Upper lobe of right lung (tissue), 1 donor: ENCODE measurements at regions not wholly inside any gene's neighbourhood (a gene's known extent, or its start where the extent isn't known, plus 50 kb on each side); places are given as distances from the start of the nearest gene placed in this dataset.

Source experiments
- ATAC-seq: fragments of 200-7000 bp; cut with Tn5 transposase; one replicate; pipeline ENCODE4 v1.9.1; 2020; ENCODE audit warnings: mild to moderate bottlenecking, moderate library complexity
- DNase-seq: peaks from one replicate; pipeline ENCODE4 v3.0.0-alpha.2; 2020
- H3K27ac ChIP-seq: fragments of 200-600 bp; one replicate; pipeline ENCODE4 v1.8.0; 2022
- H3K27me3 ChIP-seq: fragments of 200-600 bp; one replicate; pipeline ENCODE4 v1.8.0; 2022; ENCODE audit warnings: mild to moderate bottlenecking
- H3K36me3 ChIP-seq: fragments of 200-600 bp; one replicate; pipeline ENCODE4 v1.8.0; 2022
- H3K4me1 ChIP-seq: fragments of 200-600 bp; one replicate; pipeline ENCODE4 v1.8.0; 2022
- H3K4me3 ChIP-seq: fragments of 200-600 bp; one replicate; pipeline ENCODE4 v1.8.0; 2022; ENCODE audit warnings: mild to moderate bottlenecking
- H3K9me3 ChIP-seq: fragments of 200-600 bp; one replicate; pipeline ENCODE4 v1.8.0; 2022
- CTCF ChIP-seq: fragments of 200-600 bp; IDR thresholded peaks from one replicate; pipeline ENCODE4 v1.8.0; 2022; ENCODE audit warnings: antibody characterized with exemption
- intact Hi-C: fragments of 100-400 bp; cut with DNase I; formaldehyde crosslinking; loops from one replicate; pipeline ENCODE4 v1.11.0; 2022
- donor health status: DM: no; HTN: yes; CAD: no; lungs with severe emphysema.

DNA sequence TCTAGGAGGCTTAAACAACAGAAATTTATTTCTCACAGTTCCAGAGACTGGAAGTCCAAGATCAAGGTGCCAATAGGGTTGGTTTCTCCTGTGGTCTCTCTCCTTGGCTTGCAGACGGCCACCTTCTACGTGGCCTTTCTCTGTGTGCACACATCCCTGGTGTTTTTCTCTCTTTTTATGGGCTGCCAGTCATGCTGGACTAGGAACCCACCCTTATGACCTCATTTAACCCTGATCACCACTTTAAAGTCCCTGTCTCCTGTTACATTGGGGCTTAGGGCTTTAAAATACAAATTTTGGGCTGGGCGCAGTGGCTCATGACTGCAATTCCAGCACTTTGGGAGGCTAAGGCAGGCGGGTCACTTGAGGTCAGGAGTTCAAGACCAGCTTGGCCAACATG is 157.1 kb downstream of the TLE1 start:
- Histone ChIP-seq H3K36me3 (no peaks in the 10 kb centered on the region), H3K4me1 (no peaks in the 10 kb centered on the region), H3K27ac (no peak overlapping the region), H3K4me3 (no peak overlapping the region), H3K27me3 (no peaks in the 10 kb centered on the region), H3K9me3 (no peaks in the 10 kb centered on the region)
- DNase-seq (no peak), ATAC-seq (no peak)
- intact Hi-C loops, result no loop called here
- no peak for TF ChIP-seq CTCF

- Histone ChIP-seq H3K27me3 (no peaks in the 10 kb centered on the region), H3K27ac (no peak overlapping the region), H3K36me3 (no peaks in the 10 kb centered on the region), H3K4me3 (no peak overlapping the region), H3K9me3 (no peaks in the 10 kb centered on the region), H3K4me1 (no peaks in the 10 kb centered on the region)
- intact Hi-C loops, result no loop called here
- TF ChIP-seq CTCF, result no peak
- no peak for ATAC-seq
- no peak for DNase-seq
These were observed 157.8 kb downstream of the TLE1 start for GRCh38 chr9:81531511-81531910.

DNA sequence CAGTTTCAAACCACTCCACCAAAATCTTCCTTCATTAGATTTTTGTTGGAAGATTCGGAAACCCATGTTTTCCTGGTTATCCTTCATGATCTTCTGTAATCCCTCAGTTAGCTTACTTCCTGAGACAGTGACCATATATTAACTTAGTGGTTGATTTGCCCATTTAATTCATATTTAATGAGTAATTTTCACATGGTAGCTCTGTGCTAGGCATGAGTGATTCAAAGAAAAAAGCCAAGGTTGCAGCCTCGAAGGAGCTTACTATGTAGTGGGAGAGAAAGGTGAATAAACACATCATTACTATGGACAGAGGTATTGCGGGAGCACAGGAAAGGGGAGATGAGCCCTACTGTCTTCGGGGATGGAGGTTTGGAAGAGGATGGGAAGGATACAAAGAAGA is 158.5 kb downstream of the TLE1 start:
- TF ChIP-seq CTCF, result no peak
- H3K4me3 ChIP-seq, result no peak overlapping the region
- no peaks in the 10 kb centered on the region for H3K9me3 ChIP-seq
- H3K36me3 ChIP-seq, result no peaks in the 10 kb centered on the region
- no peaks in the 10 kb centered on the region for H3K4me1 ChIP-seq
- DNase-seq (no peak), ATAC-seq (no peak)
- intact Hi-C loops, result no loop called here
- H3K27ac ChIP-seq, result no peak overlapping the region
- no peaks in the 10 kb centered on the region for H3K27me3 ChIP-seq

- no peak overlapping the region for H3K4me3 ChIP-seq
- H3K27me3 ChIP-seq, result no peaks in the 10 kb centered on the region
- ATAC-seq (no peak), DNase-seq (no peak)
- intact Hi-C loops, result no loop called here
- H3K4me1 ChIP-seq, result no peaks in the 10 kb centered on the region
- no peaks in the 10 kb centered on the region for H3K36me3 ChIP-seq
- no peaks in the 10 kb centered on the region for H3K9me3 ChIP-seq
- no peak overlapping the region for H3K27ac ChIP-seq
- TF ChIP-seq CTCF, result no peak
These were observed 159.0 kb downstream of the TLE1 start for GRCh38 chr9:81530310-81530810.

GRCh38 chr9:81529556-81530193 is 159.7 kb downstream of the TLE1 start:
- Histone ChIP-seq H3K27me3 (no peaks in the 10 kb centered on the region), H3K4me1 (no peaks in the 10 kb centered on the region), H3K27ac (no peak overlapping the region), H3K9me3 (no peaks in the 10 kb centered on the region), H3K4me3 (no peak overlapping the region), H3K36me3 (no peaks in the 10 kb centered on the region)
- no peak for TF ChIP-seq CTCF
- ATAC-seq (no peak), DNase-seq (no peak)
- intact Hi-C loops, result no loop called here

DNA sequence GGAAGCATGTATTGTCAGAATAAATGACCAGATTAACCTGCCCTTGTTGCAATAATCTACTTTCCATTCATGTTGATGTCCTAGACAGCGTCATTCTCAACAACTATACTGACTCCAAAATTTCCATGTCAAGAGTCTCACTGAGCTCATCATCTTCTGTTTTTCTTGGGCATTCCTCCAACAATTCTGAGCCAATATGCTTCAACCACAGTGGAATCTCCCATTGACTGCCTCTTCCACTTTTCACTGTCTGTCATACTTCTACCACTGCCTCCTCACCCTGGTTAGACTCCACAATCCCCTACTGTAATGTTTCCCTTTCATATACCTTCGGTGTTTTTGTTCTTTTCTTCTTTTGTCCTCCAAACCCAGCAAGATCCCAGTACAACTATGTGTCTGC is 162.8 kb downstream of the TLE1 start:
- DNase-seq (no peak), ATAC-seq (no peak)
- Histone ChIP-seq H3K9me3 (no peaks in the 10 kb centered on the region), H3K4me3 (no peak overlapping the region), H3K27me3 (no peaks in the 10 kb centered on the region), H3K4me1 (no peaks in the 10 kb centered on the region), H3K36me3 (no peaks in the 10 kb centered on the region), H3K27ac (no peak overlapping the region)
- no peak for TF ChIP-seq CTCF
- intact Hi-C loops, result no loop called here
